ENCODE measurements at regions not wholly inside any gene's neighbourhood (a gene's known extent, or its start where the extent isn't known, plus 50 kb on each side); places are given as distances from the start of the nearest gene placed in this dataset.

DNA sequence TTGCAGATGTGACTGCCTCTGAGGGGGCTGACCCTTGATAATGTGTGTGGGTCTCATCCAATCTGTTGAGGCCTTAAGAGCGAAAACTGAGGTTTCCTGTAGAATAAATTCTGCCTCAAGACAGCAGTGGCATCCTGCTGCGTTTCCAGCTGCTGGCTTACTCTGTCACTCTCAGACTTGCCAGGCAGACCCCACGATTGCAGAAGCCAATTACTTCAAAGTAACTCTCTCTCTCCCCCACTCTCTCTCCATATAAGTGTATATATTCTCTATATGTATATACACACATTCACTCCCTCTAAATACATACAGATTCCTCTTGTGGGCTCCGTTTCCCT, 152.5 kb upstream of the ALKAL2 start:
- FAIRE-seq (no peak), DNase-seq (ENCODE audit: low read depth) (no peak)
- Histone ChIP-seq H3K4me3 (ENCODE audit: low read depth, low read length) (no peak overlapping the region), H3K36me3 (ENCODE audit: control insufficient read depth, insufficient read depth, low read length) (no peaks in the 10 kb centered on the region), H3K27me3 (ENCODE audit: control insufficient read depth, insufficient read depth, low read length) (no peaks in the 10 kb centered on the region)
- TF ChIP-seq, protein P1, sequence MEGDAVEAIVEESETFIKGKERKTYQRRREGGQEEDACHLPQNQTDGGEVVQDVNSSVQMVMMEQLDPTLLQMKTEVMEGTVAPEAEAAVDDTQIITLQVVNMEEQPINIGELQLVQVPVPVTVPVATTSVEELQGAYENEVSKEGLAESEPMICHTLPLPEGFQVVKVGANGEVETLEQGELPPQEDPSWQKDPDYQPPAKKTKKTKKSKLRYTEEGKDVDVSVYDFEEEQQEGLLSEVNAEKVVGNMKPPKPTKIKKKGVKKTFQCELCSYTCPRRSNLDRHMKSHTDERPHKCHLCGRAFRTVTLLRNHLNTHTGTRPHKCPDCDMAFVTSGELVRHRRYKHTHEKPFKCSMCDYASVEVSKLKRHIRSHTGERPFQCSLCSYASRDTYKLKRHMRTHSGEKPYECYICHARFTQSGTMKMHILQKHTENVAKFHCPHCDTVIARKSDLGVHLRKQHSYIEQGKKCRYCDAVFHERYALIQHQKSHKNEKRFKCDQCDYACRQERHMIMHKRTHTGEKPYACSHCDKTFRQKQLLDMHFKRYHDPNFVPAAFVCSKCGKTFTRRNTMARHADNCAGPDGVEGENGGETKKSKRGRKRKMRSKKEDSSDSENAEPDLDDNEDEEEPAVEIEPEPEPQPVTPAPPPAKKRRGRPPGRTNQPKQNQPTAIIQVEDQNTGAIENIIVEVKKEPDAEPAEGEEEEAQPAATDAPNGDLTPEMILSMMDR (IDR thresholded peaks at IDR 0.05; ENCODE audit: insufficient read depth, low read length, severe bottlenecking) = no peak

DNA sequence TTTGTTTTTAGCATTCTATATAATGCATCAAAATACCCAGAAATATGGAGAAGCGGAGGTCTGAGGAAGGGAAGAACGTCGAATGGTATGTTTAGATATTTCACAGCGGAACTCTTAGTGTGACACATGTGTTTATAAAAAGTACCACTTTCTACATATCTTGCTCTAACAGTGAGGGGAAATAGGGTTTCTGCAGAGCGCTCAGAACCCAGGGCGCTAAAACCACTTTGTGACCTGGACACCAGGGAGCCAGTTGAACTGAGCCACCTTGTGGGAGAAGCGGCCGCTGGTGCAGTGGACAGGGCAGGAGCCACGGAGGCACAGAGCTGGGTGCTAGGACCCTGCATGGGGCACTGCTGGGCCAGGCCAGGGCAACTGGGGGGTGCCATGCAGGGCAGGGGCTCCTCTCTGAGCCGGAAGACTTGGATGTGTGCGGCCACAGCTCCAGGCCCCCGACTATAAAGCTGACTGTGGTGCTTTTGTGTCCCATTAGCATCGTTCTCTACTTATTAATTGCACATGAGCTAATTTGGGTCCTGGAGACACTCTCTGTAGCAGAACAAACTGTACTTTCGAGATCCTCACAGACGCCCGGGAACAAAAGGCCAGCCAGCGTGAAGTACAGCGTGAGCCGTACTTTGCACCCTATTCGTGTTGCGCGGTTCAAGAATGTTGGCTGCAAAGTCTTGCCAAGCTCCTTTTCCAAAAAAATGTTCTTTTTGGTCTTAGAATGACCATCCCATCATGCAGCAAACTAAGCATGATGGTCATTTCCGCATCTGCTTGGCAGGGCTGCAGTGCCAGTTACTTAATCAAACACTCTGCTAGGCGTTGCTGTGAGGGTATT, 151.9 kb upstream of the ALKAL2 start:
- TF ChIP-seq, protein P1 (IDR thresholded peaks at IDR 0.05; ENCODE audit: insufficient read depth, low read length, severe bottlenecking) = no peak
- no peak overlapping the region for H3K4me3 ChIP-seq (ENCODE audit: low read depth, low read length)
- no peaks in the 10 kb centered on the region for H3K36me3 ChIP-seq (ENCODE audit: control insufficient read depth, insufficient read depth, low read length)
- DNase-seq (ENCODE audit: low read depth) (no peak), FAIRE-seq (peak; percentile 13)
- H3K27me3 ChIP-seq (ENCODE audit: control insufficient read depth, insufficient read depth, low read length) = no peaks in the 10 kb centered on the region

DNA sequence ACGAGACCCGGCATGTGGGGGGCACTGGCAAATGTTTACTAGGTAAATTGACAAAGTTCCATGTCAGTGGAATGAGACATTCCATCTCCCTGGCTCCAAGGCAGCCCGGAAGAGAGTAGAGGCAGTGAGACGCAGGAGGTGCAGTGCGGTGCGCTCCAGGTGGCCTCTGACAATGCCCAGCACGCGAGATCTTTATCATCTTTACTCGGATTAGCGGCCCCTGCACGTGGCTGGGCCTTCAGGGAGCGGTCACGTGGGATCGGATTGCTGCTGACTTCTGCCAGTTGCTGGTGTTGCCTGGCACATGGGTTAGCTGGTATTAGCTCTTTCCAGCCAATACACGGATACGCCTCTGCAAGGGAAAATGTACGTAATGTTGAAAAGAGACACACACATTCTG, 151.2 kb upstream of the ALKAL2 start:
- H3K27me3 ChIP-seq (ENCODE audit: control insufficient read depth, insufficient read depth, low read length) = no peaks in the 10 kb centered on the region
- DNase-seq (ENCODE audit: low read depth) (no peak), FAIRE-seq (no peak)

DNA sequence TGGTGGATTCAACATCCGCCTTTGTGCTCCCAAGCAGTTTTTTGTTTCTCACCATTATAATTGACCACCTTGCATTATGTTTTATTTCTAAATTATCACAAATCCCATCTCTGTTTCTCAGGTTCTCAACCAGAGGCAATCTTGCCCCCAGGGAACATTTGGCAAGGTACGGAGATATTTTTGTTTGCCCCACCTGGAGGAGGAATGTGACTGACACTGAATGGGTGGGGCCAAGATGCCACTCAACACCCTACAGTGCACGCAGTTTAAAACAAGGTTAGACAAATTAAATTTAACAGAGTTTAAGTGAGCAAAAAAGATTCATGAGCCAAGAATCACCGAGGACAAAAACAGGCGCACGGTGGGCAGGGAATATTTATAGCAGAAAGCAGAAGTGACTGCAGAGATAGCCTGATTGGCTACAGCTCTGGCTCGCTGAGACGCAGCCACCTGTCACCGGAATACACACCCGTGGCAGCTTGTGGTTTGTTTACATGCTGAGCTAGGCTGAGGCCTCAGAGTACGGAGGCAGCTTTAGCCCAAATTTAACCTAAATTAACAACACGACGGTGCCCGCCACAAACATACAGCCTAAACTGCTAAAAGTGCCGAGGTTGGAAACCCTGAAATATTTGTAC, 150.0 kb upstream of the ALKAL2 start:
- Histone ChIP-seq H3K4me3 (ENCODE audit: low read depth, low read length) (no peak overlapping the region), H3K36me3 (ENCODE audit: control insufficient read depth, insufficient read depth, low read length) (no peaks in the 10 kb centered on the region), H3K27me3 (ENCODE audit: control insufficient read depth, insufficient read depth, low read length) (no peaks in the 10 kb centered on the region)
- FAIRE-seq (no peak), DNase-seq (ENCODE audit: low read depth) (no peak)
- TF ChIP-seq, protein P1 (IDR thresholded peaks at IDR 0.05; ENCODE audit: insufficient read depth, low read length, severe bottlenecking) = no peak

More for the DNA sequence above, 151.2 kb upstream of the ALKAL2 start:
- Histone ChIP-seq H3K4me3 (ENCODE audit: low read depth, low read length) (no peak overlapping the region), H3K36me3 (ENCODE audit: control insufficient read depth, insufficient read depth, low read length) (no peaks in the 10 kb centered on the region)
- TF ChIP-seq, protein P1 (IDR thresholded peaks at IDR 0.05; ENCODE audit: insufficient read depth, low read length, severe bottlenecking) = no peak

DNA sequence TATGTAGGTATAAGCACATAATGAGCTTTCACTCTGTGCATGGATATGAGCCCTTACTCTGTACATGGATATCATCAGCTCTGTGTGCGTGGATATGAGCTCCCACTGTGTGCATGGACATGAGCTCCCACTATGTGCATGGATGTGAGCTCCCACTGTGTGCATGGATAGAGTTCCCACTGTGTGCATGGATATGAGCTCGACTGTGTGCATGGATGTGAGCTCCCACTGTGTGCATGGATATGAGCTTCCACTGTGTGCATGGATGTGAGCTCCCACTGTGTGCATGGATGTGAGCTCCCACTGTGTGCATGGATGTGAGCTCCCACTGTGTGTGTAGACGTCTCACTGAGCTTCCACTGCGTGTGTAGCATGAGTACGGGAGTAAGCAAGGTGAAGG, 149.3 kb upstream of the ALKAL2 start:
- H3K36me3 ChIP-seq (ENCODE audit: control insufficient read depth, insufficient read depth, low read length) = no peaks in the 10 kb centered on the region
- TF ChIP-seq, protein P1 (IDR thresholded peaks at IDR 0.05; ENCODE audit: insufficient read depth, low read length, severe bottlenecking) = no peak
- H3K4me3 ChIP-seq (ENCODE audit: low read depth, low read length) = no peak overlapping the region
- DNase-seq (ENCODE audit: low read depth) = no peak
- H3K27me3 ChIP-seq (ENCODE audit: control insufficient read depth, insufficient read depth, low read length) = no peaks in the 10 kb centered on the region
- FAIRE-seq = no peak
